ENCODE measurements at regions not wholly inside any gene's neighbourhood (a gene's known extent, or its start where the extent isn't known, plus 50 kb on each side); places are given as distances from the start of the nearest gene placed in this dataset.
"Not testable (repeated sequence)": the region's sequence is repeated elsewhere in the genome, so short reads cannot be mapped to it uniquely, and the experiment has no call there.

DNA sequence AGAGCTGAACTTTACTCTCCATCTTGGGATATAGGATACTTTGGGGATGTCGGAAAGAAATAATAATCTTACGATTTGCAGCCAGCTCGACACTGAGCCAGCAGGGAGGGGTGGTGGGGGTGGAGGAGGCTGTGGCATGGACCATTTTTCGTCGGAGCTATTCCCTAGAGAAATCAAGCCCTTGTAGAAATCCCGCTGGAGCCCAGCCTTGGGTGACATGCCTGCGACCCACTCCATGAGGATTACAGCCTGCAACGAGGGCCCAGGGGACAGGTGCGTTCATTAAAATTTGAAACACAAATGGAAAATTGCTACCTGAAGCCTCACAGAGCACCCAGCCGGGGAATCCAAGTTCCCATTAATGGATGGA lies 82.8 kb upstream of the GSE1 start:
- ATAC-seq (no peak), DNase-seq (no peak)
- Histone ChIP-seq H3K27me3 (no peaks in the 10 kb centered on the region), H3K4me1 (peaks cover 0 to 2% of the 10 kb centered on the region in 2 donors), H3K4me3 (no peak overlapping the region), H3K9me3 (no peaks in the 10 kb centered on the region), H3K36me3 (no peaks in the 10 kb centered on the region), H3K27ac (peak overlapping the region; percentile 59 to 69 (median 63))
- no peak for TF ChIP-seq POLR2A (IDR thresholded peaks at IDR 0.05)
- TF ChIP-seq, protein P1, sequence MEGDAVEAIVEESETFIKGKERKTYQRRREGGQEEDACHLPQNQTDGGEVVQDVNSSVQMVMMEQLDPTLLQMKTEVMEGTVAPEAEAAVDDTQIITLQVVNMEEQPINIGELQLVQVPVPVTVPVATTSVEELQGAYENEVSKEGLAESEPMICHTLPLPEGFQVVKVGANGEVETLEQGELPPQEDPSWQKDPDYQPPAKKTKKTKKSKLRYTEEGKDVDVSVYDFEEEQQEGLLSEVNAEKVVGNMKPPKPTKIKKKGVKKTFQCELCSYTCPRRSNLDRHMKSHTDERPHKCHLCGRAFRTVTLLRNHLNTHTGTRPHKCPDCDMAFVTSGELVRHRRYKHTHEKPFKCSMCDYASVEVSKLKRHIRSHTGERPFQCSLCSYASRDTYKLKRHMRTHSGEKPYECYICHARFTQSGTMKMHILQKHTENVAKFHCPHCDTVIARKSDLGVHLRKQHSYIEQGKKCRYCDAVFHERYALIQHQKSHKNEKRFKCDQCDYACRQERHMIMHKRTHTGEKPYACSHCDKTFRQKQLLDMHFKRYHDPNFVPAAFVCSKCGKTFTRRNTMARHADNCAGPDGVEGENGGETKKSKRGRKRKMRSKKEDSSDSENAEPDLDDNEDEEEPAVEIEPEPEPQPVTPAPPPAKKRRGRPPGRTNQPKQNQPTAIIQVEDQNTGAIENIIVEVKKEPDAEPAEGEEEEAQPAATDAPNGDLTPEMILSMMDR (IDR thresholded peaks at IDR 0.05 in 4 of 5, conservative IDR thresholded peaks at IDR 0.05 in 1 of 5): no peak
- in situ Hi-C loops (cut with MboI; ENCODE audit: low sequenced_read_pairs in 4 of 4) (no loop called here), intact Hi-C loops (cut with DNase I; ENCODE audit: low total_unique reads) (no loop called here)

DNA sequence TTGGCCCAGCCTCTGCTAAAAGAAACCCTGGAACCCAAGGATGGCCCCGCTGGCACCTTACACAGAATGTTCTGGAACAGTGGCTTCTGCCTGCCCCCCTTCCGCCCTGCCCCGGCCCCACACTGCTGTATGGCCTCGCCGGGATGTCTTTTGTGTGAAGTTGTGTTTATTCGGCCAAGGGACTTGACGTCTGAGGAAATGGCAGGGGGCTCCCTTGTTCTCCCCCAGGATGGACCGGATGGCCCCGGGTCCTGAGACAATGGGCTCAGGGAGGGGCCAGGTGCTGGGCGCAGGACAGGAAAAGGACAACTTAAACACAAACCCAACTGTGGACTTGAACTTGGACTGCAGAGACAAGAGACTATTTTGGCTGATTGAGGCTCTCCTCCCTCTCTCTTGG lies 81.6 kb upstream of the GSE1 start:
- TF ChIP-seq, protein P1 (IDR thresholded peaks at IDR 0.05 in 4 of 5, conservative IDR thresholded peaks at IDR 0.05 in 1 of 5): no peak
- TF ChIP-seq POLR2A (IDR thresholded peaks at IDR 0.05): no peak
- in situ Hi-C loops (cut with MboI; ENCODE audit: low sequenced_read_pairs in 4 of 4) (no loop called here), intact Hi-C loops (cut with DNase I; ENCODE audit: low total_unique reads) (no loop called here)
- Histone ChIP-seq H3K36me3 (no peaks in the 10 kb centered on the region), H3K4me1 (peaks cover 4 to 9% of the 10 kb centered on the region in 2 donors), H3K9me3 (no peaks in the 10 kb centered on the region), H3K4me3 (no peak overlapping the region), H3K27ac (peak overlapping the region; percentile 59 to 69 (median 63)), H3K27me3 (no peaks in the 10 kb centered on the region)
- ATAC-seq (peak in 1 of 2 donors; percentile 24), DNase-seq (no peak)

DNA sequence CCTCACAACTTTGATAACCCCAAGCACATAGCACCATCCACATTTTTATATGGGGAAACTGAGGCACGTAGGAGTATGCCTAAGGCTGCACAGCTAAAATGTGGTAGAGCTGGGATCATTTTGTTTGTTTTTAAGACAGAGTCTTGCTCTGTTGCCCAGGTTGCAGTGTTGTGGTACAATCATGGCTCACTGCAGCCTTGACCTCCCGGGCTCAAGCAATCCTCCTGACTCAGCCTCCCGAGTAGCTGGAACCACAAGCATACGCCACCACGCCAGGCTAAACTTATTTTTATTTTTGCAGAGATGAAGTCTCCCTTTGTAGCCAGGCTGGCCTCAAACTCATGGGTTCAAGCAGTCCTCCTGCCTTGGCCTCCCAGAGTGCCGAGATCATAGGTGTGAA lies 81.0 kb upstream of the GSE1 start:
- TF ChIP-seq, protein P1 (IDR thresholded peaks at IDR 0.05 in 4 of 5, conservative IDR thresholded peaks at IDR 0.05 in 1 of 5): no peak
- Histone ChIP-seq H3K27me3 (no peaks in the 10 kb centered on the region), H3K9me3 (no peaks in the 10 kb centered on the region), H3K4me1 (peaks cover 4 to 9% of the 10 kb centered on the region in 2 donors), H3K36me3 (no peaks in the 10 kb centered on the region), H3K4me3 (no peak overlapping the region), H3K27ac (peak overlapping the region in 2 of 4 donors; percentile 59 to 69)
- no peak for ATAC-seq
- no peak for DNase-seq
- in situ Hi-C loops (cut with MboI; ENCODE audit: low sequenced_read_pairs in 4 of 4) (no loop called here), intact Hi-C loops (cut with DNase I; ENCODE audit: low total_unique reads) (no loop called here)

DNA sequence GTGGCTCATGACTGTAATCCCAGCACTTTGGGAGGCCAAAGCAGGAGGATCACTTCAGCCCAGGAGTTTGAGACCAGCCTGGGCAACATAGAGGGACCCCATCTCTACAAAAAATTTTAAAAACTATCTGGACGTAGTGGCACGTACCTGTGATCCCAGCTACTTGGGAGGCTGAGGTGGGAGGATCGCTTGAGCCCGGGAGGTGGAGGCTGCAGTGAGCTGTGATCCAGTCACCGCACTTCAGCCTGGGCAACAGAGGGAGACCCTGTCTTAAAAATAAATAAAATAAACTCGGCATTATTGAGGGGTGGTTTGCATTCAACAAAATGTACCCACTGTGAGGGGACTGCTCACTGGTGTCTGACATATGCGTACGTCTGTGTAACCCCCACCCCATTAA lies 79.5 kb upstream of the GSE1 start:
- intact Hi-C loops (cut with DNase I; ENCODE audit: low total_unique reads): not testable (repeated sequence)

DNA sequence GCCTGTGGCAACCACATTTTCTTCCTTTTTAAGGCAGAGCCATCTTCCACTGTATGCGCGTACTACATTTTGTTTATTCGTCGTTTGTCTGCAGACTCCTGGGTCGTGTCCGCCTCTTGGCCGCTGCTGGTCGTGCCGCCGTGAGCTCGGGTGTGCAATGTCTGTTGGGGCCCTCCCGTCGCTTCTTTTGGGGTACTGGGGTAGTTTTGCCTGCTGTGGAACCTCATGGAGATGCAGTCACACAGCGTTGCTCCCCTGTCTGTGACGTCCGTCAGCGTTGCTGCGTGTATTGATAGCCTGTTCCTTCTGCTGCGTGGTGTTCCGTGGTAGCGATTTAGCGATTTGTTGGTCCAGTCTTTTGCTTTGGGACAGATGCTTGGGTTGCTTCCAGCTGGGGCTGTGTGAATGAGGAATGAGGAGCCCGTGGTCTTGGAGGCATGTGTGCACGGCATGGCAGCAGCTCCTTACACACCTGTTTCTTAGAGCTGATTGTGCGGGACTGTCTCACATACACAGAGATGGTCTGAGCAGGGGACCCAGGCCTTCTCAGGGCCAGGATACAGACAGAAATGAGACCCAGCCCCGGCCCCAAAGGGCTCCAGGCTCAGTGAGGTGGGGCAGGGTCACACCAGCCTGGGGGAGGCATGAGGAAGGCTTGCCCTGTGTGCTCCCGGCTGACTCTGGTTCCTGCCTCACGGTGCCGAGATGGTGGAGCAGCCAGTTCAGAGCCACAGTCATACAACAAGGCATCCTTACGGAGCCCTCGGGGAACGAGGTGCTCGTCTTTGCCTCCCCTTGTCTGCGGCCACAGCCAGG lies 78.4 kb upstream of the GSE1 start:
- Histone ChIP-seq H3K4me1 (peaks cover 16 to 18% of the 10 kb centered on the region in 2 donors), H3K27me3 (no peaks in the 10 kb centered on the region), H3K27ac (peak overlapping the region in 2 of 4 donors; percentile 58 to 68), H3K4me3 (no peak overlapping the region), H3K9me3 (no peaks in the 10 kb centered on the region), H3K36me3 (no peaks in the 10 kb centered on the region)
- DNase-seq (no peak), ATAC-seq (no peak)
- in situ Hi-C loops (cut with MboI; ENCODE audit: low sequenced_read_pairs in 4 of 4): no loop called here
- TF ChIP-seq, protein P1 (IDR thresholded peaks at IDR 0.05 in 4 of 5, conservative IDR thresholded peaks at IDR 0.05 in 1 of 5): no peak
- no peak for TF ChIP-seq POLR2A (IDR thresholded peaks at IDR 0.05)
- intact Hi-C loops (cut with DNase I; ENCODE audit: low total_unique reads): no loop called here

More for the DNA sequence above, 79.5 kb upstream of the GSE1 start:
- H3K9me3 ChIP-seq; H3K27ac ChIP-seq; H3K36me3 ChIP-seq; DNase-seq; H3K27me3 ChIP-seq; in situ Hi-C loops (cut with MboI; ENCODE audit: low sequenced_read_pairs in 4 of 4); ATAC-seq; H3K4me3 ChIP-seq: not testable (repeated sequence)
- H3K4me1 ChIP-seq: peaks cover 16 to 18% of the 10 kb centered on the region in 2 donors
